ENCODE measurements at regions not wholly inside any gene's neighbourhood (a gene's known extent, or its start where the extent isn't known, plus 50 kb on each side); places are given as distances from the start of the nearest gene placed in this dataset.
"Not testable (repeated sequence)": the region's sequence is repeated elsewhere in the genome, so short reads cannot be mapped to it uniquely, and the experiment has no call there.

DNA sequence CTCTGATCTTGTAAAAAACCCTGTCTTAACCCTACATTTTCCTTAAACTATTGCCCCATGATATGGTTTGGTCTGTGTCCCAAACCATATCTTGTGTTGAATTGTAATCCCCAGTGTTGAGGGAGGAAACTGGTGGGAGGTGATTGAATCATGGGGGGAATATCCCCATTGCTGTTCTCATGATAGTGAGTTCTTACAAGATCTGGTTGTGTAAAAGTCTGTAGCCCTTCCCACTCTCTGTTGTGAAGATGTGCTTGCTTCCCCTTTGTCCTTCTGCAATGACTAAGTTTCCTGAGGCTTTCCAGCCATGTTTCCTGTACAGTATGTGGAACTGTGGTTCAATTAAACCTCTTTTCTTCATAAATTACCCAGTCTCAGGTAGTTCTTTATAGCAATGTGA is 881.4 kb downstream of the DIPK2A start:
- H3K4me1 ChIP-seq (ENCODE audit: insufficient read depth, low read length, poor library complexity, severe bottlenecking) = no peaks in the 10 kb centered on the region
- TF ChIP-seq CTCF (conservative IDR thresholded peaks at IDR 0.05; ENCODE audit: low read depth, low read length) (no peak), EZH2 (IDR thresholded peaks at IDR 0.05; ENCODE audit: borderline replicate concordance, low read depth, low read length, poor library complexity, severe bottlenecking) (no peak)
- ChIA-PET CTCF (no interaction called here), POLR2A (ENCODE audit: low non-redundant PET) (no interaction called here)
- no peak overlapping the region for H3K27ac ChIP-seq (ENCODE audit: low read depth, low read length, poor library complexity, severe bottlenecking)
- no peak overlapping the region for H3K4me3 ChIP-seq (ENCODE audit: low read depth, low read length, poor library complexity, severe bottlenecking)
- intact Hi-C loops (cut with micrococcal nuclease; ENCODE audit: unreplicated experiment) = no loop called here
- H3K9me3 ChIP-seq (ENCODE audit: low read depth, low read length, poor library complexity, severe bottlenecking) = no peaks in the 10 kb centered on the region
- no peak for DNase-seq (ENCODE audit: low spot score)
- BruUV-seq (replicated peaks) = no TSS peak
- no peaks in the 10 kb centered on the region for H3K27me3 ChIP-seq (replicated peaks; ENCODE audit: insufficient read depth, low read depth, low read length, poor library complexity)
- no peaks in the 10 kb centered on the region for H3K36me3 ChIP-seq (ENCODE audit: insufficient read depth, low read length, poor library complexity, severe bottlenecking)

DNA sequence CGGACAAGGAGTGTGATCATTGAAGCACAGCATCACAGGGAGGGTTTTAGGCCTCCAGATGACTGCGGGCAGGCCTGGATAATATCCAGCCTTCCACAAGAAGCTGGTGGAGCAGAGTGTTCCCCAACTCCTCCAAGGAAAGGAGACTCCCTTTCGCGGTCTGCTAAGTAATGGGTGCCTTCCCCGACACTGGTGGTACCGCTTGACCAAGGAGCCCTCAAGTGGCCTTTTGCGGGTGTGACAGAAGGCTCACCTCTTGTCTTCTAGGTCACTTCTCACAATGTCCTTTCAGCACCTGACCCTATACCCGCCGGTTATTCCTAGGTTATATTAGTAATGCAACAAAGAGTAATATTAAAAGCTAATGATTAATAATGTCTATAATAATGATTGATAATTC is 882.4 kb downstream of the DIPK2A start:
- BruUV-seq (replicated peaks) = not testable (repeated sequence)

GRCh38 chr3:144859161-144859560 is 887.5 kb downstream of the DIPK2A start:
- Histone ChIP-seq H3K27me3 (replicated peaks; ENCODE audit: insufficient read depth, low read depth, low read length, poor library complexity) (no peaks in the 10 kb centered on the region), H3K4me1 (ENCODE audit: insufficient read depth, low read length, poor library complexity, severe bottlenecking) (no peaks in the 10 kb centered on the region), H3K4me3 (ENCODE audit: low read depth, low read length, poor library complexity, severe bottlenecking) (no peak overlapping the region), H3K36me3 (ENCODE audit: insufficient read depth, low read length, poor library complexity, severe bottlenecking) (no peaks in the 10 kb centered on the region), H3K27ac (ENCODE audit: low read depth, low read length, poor library complexity, severe bottlenecking) (no peak overlapping the region), H3K9me3 (ENCODE audit: low read depth, low read length, poor library complexity, severe bottlenecking) (no peaks in the 10 kb centered on the region)
- TF ChIP-seq CTCF (conservative IDR thresholded peaks at IDR 0.05; ENCODE audit: low read depth, low read length) (no peak), EZH2 (IDR thresholded peaks at IDR 0.05; ENCODE audit: borderline replicate concordance, low read depth, low read length, poor library complexity, severe bottlenecking) (no peak)
- ChIA-PET POLR2A (ENCODE audit: low non-redundant PET) (no interaction called here), CTCF (no interaction called here)
- no peak for DNase-seq (ENCODE audit: low spot score)
- BruUV-seq (replicated peaks) = no TSS peak
- intact Hi-C loops (cut with micrococcal nuclease; ENCODE audit: unreplicated experiment) = no loop called here

More for the DNA sequence above, 882.4 kb downstream of the DIPK2A start:
- H3K9me3 ChIP-seq (ENCODE audit: low read depth, low read length, poor library complexity, severe bottlenecking); DNase-seq (ENCODE audit: low spot score); H3K4me1 ChIP-seq (ENCODE audit: insufficient read depth, low read length, poor library complexity, severe bottlenecking); H3K27ac ChIP-seq (ENCODE audit: low read depth, low read length, poor library complexity, severe bottlenecking); H3K4me3 ChIP-seq (ENCODE audit: low read depth, low read length, poor library complexity, severe bottlenecking); intact Hi-C loops (cut with micrococcal nuclease; ENCODE audit: unreplicated experiment); H3K36me3 ChIP-seq (ENCODE audit: insufficient read depth, low read length, poor library complexity, severe bottlenecking); CTCF ChIA-PET; H3K27me3 ChIP-seq (replicated peaks; ENCODE audit: insufficient read depth, low read depth, low read length, poor library complexity); POLR2A ChIA-PET (ENCODE audit: low non-redundant PET): not testable (repeated sequence)

GRCh38 chr3:144864646-144865045 is 893.0 kb downstream of the DIPK2A start:
- Histone ChIP-seq H3K27ac (ENCODE audit: low read depth, low read length, poor library complexity, severe bottlenecking) (no peak overlapping the region), H3K4me3 (ENCODE audit: low read depth, low read length, poor library complexity, severe bottlenecking) (no peak overlapping the region), H3K9me3 (ENCODE audit: low read depth, low read length, poor library complexity, severe bottlenecking) (no peaks in the 10 kb centered on the region), H3K36me3 (ENCODE audit: insufficient read depth, low read length, poor library complexity, severe bottlenecking) (no peaks in the 10 kb centered on the region), H3K27me3 (replicated peaks; ENCODE audit: insufficient read depth, low read depth, low read length, poor library complexity) (no peaks in the 10 kb centered on the region), H3K4me1 (ENCODE audit: insufficient read depth, low read length, poor library complexity, severe bottlenecking) (peaks cover 17% of the 10 kb centered on the region)
- intact Hi-C loops (cut with micrococcal nuclease; ENCODE audit: unreplicated experiment) = no loop called here
- TF ChIP-seq CTCF (conservative IDR thresholded peaks at IDR 0.05; ENCODE audit: low read depth, low read length) = no peak
- no peak for TF ChIP-seq EZH2 (IDR thresholded peaks at IDR 0.05; ENCODE audit: borderline replicate concordance, low read depth, low read length, poor library complexity, severe bottlenecking)
- CTCF ChIA-PET = no interaction called here
- no TSS peak for BruUV-seq (replicated peaks)
- POLR2A ChIA-PET (ENCODE audit: low non-redundant PET) = no interaction called here
- no peak for DNase-seq (ENCODE audit: low spot score)

Measured in A673 (cell line).